T-helper 1 cell (primary cell): ENCODE measurements at regions not wholly inside any gene's neighbourhood (a gene's known extent, or its start where the extent isn't known, plus 50 kb on each side); places are given as distances from the start of the nearest gene placed in this dataset.

Source experiments
- DNase-seq, 5 donors: peaks; one replicate each; pipeline ENCODE4 v3.0.0-alpha.2; 2012 to 2020

- DNase-seq, result no peak
Measured at GRCh38 chr6:10028222-10028621, 386.7 kb downstream of the TFAP2A start.

- DNase-seq, result no peak
Measured at GRCh38 chr6:10019851-10020250, 395.0 kb downstream of the TFAP2A start.

- DNase-seq, result no peak
Measured at GRCh38 chr6:10014557-10014956, 400.3 kb downstream of the TFAP2A start.

- DNase-seq, result no peak
Measured at GRCh38 chr6:10000551-10000950, 414.3 kb downstream of the TFAP2A start.

- no peak for DNase-seq
Measured at GRCh38 chr6:9999796-10000195, 415.1 kb downstream of the TFAP2A start.

GRCh38 chr6:9986273-9986672, 428.6 kb downstream of the TFAP2A start:
- DNase-seq, result no peak

GRCh38 chr6:9985481-9985880, 429.4 kb downstream of the TFAP2A start:
- no peak for DNase-seq

GRCh38 chr6:9984607-9985006, 430.3 kb downstream of the TFAP2A start:
- no peak for DNase-seq

- DNase-seq, result no peak
Measured at GRCh38 chr6:9983168-9983567, 431.7 kb downstream of the TFAP2A start.

GRCh38 chr6:9982215-9982614, 432.7 kb downstream of the TFAP2A start:
- no peak for DNase-seq

GRCh38 chr6:9979996-9980395, 434.9 kb downstream of the TFAP2A start:
- no peak for DNase-seq

GRCh38 chr6:9978480-9978879, 436.4 kb downstream of the TFAP2A start:
- DNase-seq, result no peak

GRCh38 chr6:9977411-9977810, 437.5 kb downstream of the TFAP2A start:
- DNase-seq, result no peak

- no peak for DNase-seq
Measured at GRCh38 chr6:9961646-9962045, 453.2 kb downstream of the TFAP2A start.

GRCh38 chr6:9957215-9957759, 457.6 kb downstream of the TFAP2A start:
- DNase-seq, result no peak

- DNase-seq, result no peak
Measured at GRCh38 chr6:9948678-9949077, 466.2 kb downstream of the TFAP2A start.

- DNase-seq, result no peak
Measured at GRCh38 chr6:9943986-9944385, 470.9 kb downstream of the TFAP2A start.

- DNase-seq, result no peak
Measured at GRCh38 chr6:9943026-9943425, 471.8 kb downstream of the TFAP2A start.

GRCh38 chr6:9942131-9942530, 472.7 kb downstream of the TFAP2A start:
- no peak for DNase-seq

- no peak for DNase-seq
Measured at GRCh38 chr6:9938801-9939200, 476.1 kb downstream of the TFAP2A start.

GRCh38 chr6:9937031-9937763, 477.7 kb downstream of the TFAP2A start:
- no peak for DNase-seq

GRCh38 chr6:9936551-9936950, 478.3 kb downstream of the TFAP2A start:
- no peak for DNase-seq

- DNase-seq, result no peak
Measured at GRCh38 chr6:9933677-9934076, 481.2 kb downstream of the TFAP2A start.

GRCh38 chr6:9927275-9927674, 487.6 kb downstream of the TFAP2A start:
- DNase-seq, result no peak

GRCh38 chr6:9924971-9925370, 489.9 kb downstream of the TFAP2A start:
- DNase-seq, result no peak
